ENCODE measurements at regions not wholly inside any gene's neighbourhood (a gene's known extent, or its start where the extent isn't known, plus 50 kb on each side); places are given as distances from the start of the nearest gene placed in this dataset.

- TF ChIP-seq, protein P1, sequence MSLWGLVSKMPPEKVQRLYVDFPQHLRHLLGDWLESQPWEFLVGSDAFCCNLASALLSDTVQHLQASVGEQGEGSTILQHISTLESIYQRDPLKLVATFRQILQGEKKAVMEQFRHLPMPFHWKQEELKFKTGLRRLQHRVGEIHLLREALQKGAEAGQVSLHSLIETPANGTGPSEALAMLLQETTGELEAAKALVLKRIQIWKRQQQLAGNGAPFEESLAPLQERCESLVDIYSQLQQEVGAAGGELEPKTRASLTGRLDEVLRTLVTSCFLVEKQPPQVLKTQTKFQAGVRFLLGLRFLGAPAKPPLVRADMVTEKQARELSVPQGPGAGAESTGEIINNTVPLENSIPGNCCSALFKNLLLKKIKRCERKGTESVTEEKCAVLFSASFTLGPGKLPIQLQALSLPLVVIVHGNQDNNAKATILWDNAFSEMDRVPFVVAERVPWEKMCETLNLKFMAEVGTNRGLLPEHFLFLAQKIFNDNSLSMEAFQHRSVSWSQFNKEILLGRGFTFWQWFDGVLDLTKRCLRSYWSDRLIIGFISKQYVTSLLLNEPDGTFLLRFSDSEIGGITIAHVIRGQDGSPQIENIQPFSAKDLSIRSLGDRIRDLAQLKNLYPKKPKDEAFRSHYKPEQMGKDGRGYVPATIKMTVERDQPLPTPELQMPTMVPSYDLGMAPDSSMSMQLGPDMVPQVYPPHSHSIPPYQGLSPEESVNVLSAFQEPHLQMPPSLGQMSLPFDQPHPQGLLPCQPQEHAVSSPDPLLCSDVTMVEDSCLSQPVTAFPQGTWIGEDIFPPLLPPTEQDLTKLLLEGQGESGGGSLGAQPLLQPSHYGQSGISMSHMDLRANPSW (CRISPR knock-in tag; conservative IDR thresholded peaks at IDR 0.05; ENCODE audit: low read depth) = no peak
- TF ChIP-seq IRF2 (CRISPR knock-in tag; IDR thresholded peaks at IDR 0.05; ENCODE audit: borderline replicate concordance, low read depth) (no peak), CBFB (CRISPR knock-in tag; IDR thresholded peaks at IDR 0.05; ENCODE audit: low read depth) (no peak), ZBTB21 (CRISPR knock-in tag; IDR thresholded peaks at IDR 0.05; ENCODE audit: borderline replicate concordance) (no peak), ETV6 (CRISPR knock-in tag; IDR thresholded peaks at IDR 0.05) (no peak), FOXJ3 (CRISPR knock-in tag; IDR thresholded peaks at IDR 0.05; ENCODE audit: borderline replicate concordance) (no peak), JAZF1 (CRISPR knock-in tag; IDR thresholded peaks at IDR 0.05) (no peak), CTCF (IDR thresholded peaks at IDR 0.05) (no peak)
Observed at GRCh38 chr9:19699756-19700155, 89.1 kb downstream of the SLC24A2 start (continued).

DNA sequence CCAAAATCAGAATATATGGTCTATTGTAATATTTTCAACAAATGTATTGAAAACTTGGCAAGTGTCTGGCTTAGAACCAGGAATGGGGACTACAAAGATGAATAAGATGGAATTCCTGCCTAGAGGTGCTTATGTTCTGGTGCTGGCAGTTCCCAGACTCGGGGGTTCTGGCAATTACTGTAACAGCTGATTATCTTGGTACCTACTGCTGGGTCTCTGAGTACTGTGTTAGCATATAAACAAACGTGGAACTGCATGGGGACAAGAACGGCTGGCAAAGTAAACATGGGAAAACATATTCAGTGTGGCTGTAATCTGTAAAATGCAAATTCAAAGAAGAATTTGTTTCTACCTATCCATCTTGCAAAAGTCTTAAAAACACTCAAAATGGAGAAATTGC lies 89.9 kb downstream of the SLC24A2 start:
- TF ChIP-seq ZNF232 (CRISPR knock-in tag; IDR thresholded peaks at IDR 0.05) = no peak
- TF ChIP-seq TEAD1 (CRISPR knock-in tag; IDR thresholded peaks at IDR 0.05) = peak; percentile 78; the same call in 1 of the 2 replicates
- no peak for TF ChIP-seq SMAD3 (CRISPR knock-in tag; IDR thresholded peaks at IDR 0.05; ENCODE audit: borderline replicate concordance)
- TF ChIP-seq ZNF423 (CRISPR knock-in tag; IDR thresholded peaks at IDR 0.05) = no peak
- TF ChIP-seq ZNF121 (CRISPR knock-in tag; IDR thresholded peaks at IDR 0.05) = no peak
- no peak for TF ChIP-seq IRF2 (CRISPR knock-in tag; IDR thresholded peaks at IDR 0.05; ENCODE audit: borderline replicate concordance, low read depth)
- TF ChIP-seq SMAD4 (CRISPR knock-in tag; IDR thresholded peaks at IDR 0.05) = no peak
- no peak for TF ChIP-seq SP1 (CRISPR knock-in tag; conservative IDR thresholded peaks at IDR 0.05)
- no peak for TF ChIP-seq ZNF263 (CRISPR knock-in tag; IDR thresholded peaks at IDR 0.05; ENCODE audit: low read depth)
- TF ChIP-seq PRRX2 (CRISPR knock-in tag; IDR thresholded peaks at IDR 0.05) = 0 out of 2 replicates have a peak, but pooled peaks have one; percentile 55
- TF ChIP-seq FOXJ3 (CRISPR knock-in tag; IDR thresholded peaks at IDR 0.05; ENCODE audit: borderline replicate concordance) = no peak
- no peak for TF ChIP-seq TEAD4 (CRISPR knock-in tag; IDR thresholded peaks at IDR 0.05)
- TF ChIP-seq ZBTB43 (CRISPR knock-in tag; IDR thresholded peaks at IDR 0.05) = no peak
- TF ChIP-seq ZBTB21 (CRISPR knock-in tag; IDR thresholded peaks at IDR 0.05; ENCODE audit: borderline replicate concordance) = no peak
- TF ChIP-seq NR3C1 (CRISPR knock-in tag; conservative IDR thresholded peaks at IDR 0.05; ENCODE audit: low read depth) = no peak
- TF ChIP-seq EMX1 (CRISPR knock-in tag; IDR thresholded peaks at IDR 0.05) = no peak
- TF ChIP-seq, protein P2, sequence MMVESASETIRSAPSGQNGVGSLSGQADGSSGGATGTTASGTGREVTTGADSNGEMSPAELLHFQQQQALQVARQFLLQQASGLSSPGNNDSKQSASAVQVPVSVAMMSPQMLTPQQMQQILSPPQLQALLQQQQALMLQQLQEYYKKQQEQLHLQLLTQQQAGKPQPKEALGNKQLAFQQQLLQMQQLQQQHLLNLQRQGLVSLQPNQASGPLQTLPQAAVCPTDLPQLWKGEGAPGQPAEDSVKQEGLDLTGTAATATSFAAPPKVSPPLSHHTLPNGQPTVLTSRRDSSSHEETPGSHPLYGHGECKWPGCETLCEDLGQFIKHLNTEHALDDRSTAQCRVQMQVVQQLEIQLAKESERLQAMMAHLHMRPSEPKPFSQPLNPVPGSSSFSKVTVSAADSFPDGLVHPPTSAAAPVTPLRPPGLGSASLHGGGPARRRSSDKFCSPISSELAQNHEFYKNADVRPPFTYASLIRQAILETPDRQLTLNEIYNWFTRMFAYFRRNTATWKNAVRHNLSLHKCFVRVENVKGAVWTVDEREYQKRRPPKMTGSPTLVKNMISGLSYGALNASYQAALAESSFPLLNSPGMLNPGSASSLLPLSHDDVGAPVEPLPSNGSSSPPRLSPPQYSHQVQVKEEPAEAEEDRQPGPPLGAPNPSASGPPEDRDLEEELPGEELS (CRISPR knock-in tag; IDR thresholded peaks at IDR 0.05) = peak; percentile 92; the same call in 1 of the 2 replicates
- TF ChIP-seq NFATC4 (CRISPR knock-in tag; IDR thresholded peaks at IDR 0.05) = no peak
- TF ChIP-seq, protein P3, sequence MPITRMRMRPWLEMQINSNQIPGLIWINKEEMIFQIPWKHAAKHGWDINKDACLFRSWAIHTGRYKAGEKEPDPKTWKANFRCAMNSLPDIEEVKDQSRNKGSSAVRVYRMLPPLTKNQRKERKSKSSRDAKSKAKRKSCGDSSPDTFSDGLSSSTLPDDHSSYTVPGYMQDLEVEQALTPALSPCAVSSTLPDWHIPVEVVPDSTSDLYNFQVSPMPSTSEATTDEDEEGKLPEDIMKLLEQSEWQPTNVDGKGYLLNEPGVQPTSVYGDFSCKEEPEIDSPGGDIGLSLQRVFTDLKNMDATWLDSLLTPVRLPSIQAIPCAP (CRISPR knock-in tag; IDR thresholded peaks at IDR 0.05) = no peak
- TF ChIP-seq HMGA2 (CRISPR knock-in tag; IDR thresholded peaks at IDR 0.05) = no peak
- no peak for TF ChIP-seq ZNF425 (CRISPR knock-in tag; conservative IDR thresholded peaks at IDR 0.05)
- peak; percentile 86 for TF ChIP-seq FOXK1 (CRISPR knock-in tag; IDR thresholded peaks at IDR 0.05)
- TF ChIP-seq NR1H2 (CRISPR knock-in tag; IDR thresholded peaks at IDR 0.05) = no peak
- TF ChIP-seq ZNF317 (CRISPR knock-in tag; IDR thresholded peaks at IDR 0.05; ENCODE audit: borderline replicate concordance, low read depth) = no peak
- Mint-ChIP-seq H3K27me3 (ENCODE audit: low read depth) (no peaks in the 10 kb centered on the region), H3K36me3 (peaks cover 13% of the 10 kb centered on the region), H3K4me1 (peaks cover 56% of the 10 kb centered on the region), H3K4me3 (peak overlapping the region; percentile 14; the same call in 1 of the 2 replicates), H3K9me3 (peaks cover 14% of the 10 kb centered on the region), H3K27ac (peak overlapping the region; percentile 78)
- CTCF ChIA-PET = no interaction called here
- no peak for DNase-seq (ENCODE audit: low spot score)
- POLR2A ChIA-PET = no interaction called here
- ATAC-seq = peak; percentile 78

Data from WTC11 (cell line).